DMS53 treated with DMSO at 0.1 percent for 48 hours (cell line): ENCODE measurements at regions not wholly inside any gene's neighbourhood (a gene's known extent, or its start where the extent isn't known, plus 50 kb on each side); places are given as distances from the start of the nearest gene placed in this dataset.
A peak's percentile ranks its signal among the peaks of the same experiment; 100 is the strongest.

Source experiments
- DNase-seq: peaks from one replicate; lab custom pipeline; 2025; ENCODE audit not compliant: unreplicated experiment; lab: John Stamatoyannopoulos, UW

GRCh38 chr6:81822568-81822967, 70.1 kb upstream of the TENT5A start:
- no peak for DNase-seq

DNA sequence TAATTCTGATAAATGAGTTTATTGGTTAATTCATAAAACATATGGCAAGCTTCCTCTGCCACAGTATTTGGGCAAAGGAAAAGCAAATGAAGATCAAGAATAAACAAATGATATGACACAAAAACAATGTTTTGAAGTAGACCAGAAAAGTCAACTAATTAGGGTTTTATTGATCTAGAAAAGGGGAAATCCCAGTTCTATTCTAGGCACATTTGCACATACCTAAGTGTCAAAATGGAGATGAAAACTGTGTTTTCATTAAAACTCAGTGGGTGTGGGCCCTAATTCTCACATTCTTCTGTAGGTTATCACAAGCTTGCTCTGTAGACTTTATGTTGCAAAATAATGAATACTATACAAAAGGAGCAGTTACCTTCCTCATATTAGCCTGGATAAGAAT, 69.0 kb upstream of the TENT5A start:
- DNase-seq: no peak

- no peak for DNase-seq
These were observed 68.5 kb upstream of the TENT5A start for GRCh38 chr6:81820980-81821379.

- no peak for DNase-seq
These were observed 67.9 kb upstream of the TENT5A start for GRCh38 chr6:81820422-81820821.

GRCh38 chr6:81819767-81820166, 67.3 kb upstream of the TENT5A start:
- DNase-seq: no peak

GRCh38 chr6:81818901-81819361, 66.5 kb upstream of the TENT5A start:
- no peak for DNase-seq

DNA sequence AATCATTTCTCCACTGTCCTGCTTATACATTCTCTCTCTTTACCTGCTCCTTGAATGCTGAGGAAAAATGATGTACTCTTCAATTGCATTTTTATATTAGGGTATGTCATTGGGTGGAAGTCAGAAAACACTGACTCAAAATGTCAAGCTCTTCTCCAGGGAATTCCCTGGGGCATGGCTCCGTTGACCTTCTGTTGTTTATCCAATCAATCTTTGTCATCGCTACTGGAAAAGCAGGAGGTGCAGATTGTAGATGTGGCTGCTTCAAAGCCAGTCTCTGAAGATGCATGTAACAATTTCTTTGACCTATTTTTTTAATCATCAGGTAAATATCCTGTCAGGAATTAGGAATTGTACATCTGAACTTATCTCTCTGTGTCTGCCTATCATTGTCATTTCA, 63.9 kb upstream of the TENT5A start:
- no peak for DNase-seq

- no peak for DNase-seq
These were observed 62.0 kb upstream of the TENT5A start for GRCh38 chr6:81814370-81815076.

DNA sequence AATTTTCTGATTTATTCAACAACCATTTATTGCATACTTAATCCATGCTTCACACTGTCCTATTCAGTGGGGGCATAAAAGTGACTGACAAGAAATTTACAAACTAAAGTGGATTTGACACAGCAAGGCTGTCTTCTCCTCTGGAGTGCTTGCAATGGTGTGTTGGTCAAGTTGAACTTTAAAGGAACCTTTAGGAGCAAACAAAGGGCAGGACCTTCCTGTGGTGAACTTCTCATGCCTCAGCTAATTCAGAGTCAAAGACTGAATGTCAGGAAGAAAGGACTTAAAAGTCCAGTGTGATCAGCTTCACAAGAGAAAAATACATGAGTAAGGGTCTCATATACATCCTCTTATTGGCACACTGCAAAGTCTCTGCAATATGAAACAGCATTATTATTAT, 60.8 kb upstream of the TENT5A start:
- no peak for DNase-seq

- no peak for DNase-seq
These were observed 59.9 kb upstream of the TENT5A start for GRCh38 chr6:81812401-81812800.

GRCh38 chr6:81808851-81809570, 56.5 kb upstream of the TENT5A start:
- no peak for DNase-seq

DNA sequence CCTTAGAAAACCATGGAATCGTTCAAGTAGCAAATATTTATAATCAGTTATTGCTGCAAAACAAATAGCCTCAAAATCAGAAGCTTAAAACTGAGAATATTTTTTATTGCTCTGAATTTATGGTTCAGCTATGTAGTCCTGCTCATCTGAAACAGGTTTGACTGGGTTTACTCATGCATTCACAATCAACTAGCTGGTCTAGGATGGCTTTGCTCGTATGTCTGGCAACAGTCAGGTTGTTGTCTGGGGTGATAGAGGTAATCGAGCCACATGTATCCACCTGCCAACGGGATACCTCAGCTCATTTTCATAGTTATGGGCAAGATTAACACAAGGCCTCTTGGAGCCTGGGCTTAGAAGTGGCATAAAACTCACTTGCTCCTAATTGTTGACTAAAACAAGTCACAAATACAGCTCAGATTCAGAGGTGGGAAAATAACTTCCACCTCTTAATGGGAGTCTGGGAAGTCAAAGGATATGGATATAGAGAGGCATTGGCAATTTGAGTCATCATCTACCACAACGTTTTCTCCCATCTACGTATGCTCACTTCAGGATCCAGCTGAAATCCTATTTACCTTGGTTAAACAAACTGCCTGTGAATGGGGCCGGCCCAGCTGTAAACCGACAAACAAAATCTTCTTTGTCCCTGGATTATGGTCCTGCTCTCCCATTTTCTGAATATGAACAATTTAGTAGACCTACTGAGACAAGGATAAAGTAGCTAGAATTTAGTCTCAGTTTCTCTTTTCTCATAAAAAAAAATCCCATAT, 54.5 kb upstream of the TENT5A start:
- peak; percentile 93 for DNase-seq

DNA sequence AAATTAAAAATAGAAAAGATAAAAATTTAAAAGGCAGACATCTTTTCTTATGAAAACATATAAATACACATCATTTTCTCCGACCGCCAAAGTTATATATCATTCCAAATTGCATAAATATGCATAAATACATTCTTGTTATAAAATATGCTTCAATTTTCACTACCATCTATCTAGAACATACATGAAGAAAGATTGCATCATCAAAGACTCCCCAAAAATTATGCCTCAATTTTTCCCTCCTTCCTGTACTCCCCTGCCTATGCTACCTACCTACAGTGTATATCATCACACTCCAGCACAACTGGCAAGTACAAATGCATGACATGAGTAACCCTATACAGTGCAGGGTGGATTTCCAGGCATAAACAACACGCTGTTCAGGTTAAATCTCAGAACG, 49.9 kb upstream of the TENT5A start:
- DNase-seq: no peak
